Ectodermal cell (in vitro differentiated cells): ENCODE measurements at regions not wholly inside any gene's neighbourhood (a gene's known extent, or its start where the extent isn't known, plus 50 kb on each side); places are given as distances from the start of the nearest gene placed in this dataset.

Experiments used
- H3K27ac ChIP-seq: 2 replicates; pipeline ENCODE4 v1.7.0; 2013; ENCODE audit warnings: mild to moderate bottlenecking, low read depth, low read length; ENCODE audit not compliant: insufficient read depth, poor library complexity, severe bottlenecking
- H3K27me3 ChIP-seq: 2 replicates; pipeline ENCODE4 v1.7.0; 2013; ENCODE audit warnings: mild to moderate bottlenecking, low read length; ENCODE audit not compliant: insufficient read depth, control insufficient read depth, poor library complexity, severe bottlenecking
- H3K36me3 ChIP-seq: one replicate; pipeline ENCODE4 v1.7.0; 2013; ENCODE audit warnings: low read length; ENCODE audit not compliant: control insufficient read depth, insufficient read depth
- H3K4me1 ChIP-seq: one replicate; pipeline ENCODE4 v1.7.0; 2013; ENCODE audit warnings: low read length; ENCODE audit not compliant: control insufficient read depth, insufficient read depth
- H3K4me3 ChIP-seq: 2 replicates; pipeline ENCODE4 v1.7.0; 2013; ENCODE audit warnings: low read depth, low read length, control low read depth; ENCODE audit not compliant: insufficient read depth
- H3K9me3 ChIP-seq: 2 replicates; pipeline ENCODE4 v1.7.0; 2013; ENCODE audit warnings: mild to moderate bottlenecking, low read length, moderate library complexity; ENCODE audit not compliant: control insufficient read depth
- WGBS, 2 experiments: methylation state at CpG; one replicate each; pipeline ENCODE4 v1.1.7; 2013; ENCODE audit warnings: missing lambda C conversion rate in 2 of 2; 5-methylcytosine and 5-hydroxymethylcytosine counted together

GRCh38 chr2:215879977-215880940, 133.1 kb downstream of the MREG start:
- 87 to 96% methylated on average over 6 to 8 of the region's 8 CpGs for WGBS, 2 experiments
- Histone ChIP-seq H3K27me3 (no peaks in the 10 kb centered on the region), H3K9me3 (no peaks in the 10 kb centered on the region), H3K27ac (no peak overlapping the region), H3K4me1 (no peaks in the 10 kb centered on the region), H3K4me3 (no peak overlapping the region), H3K36me3 (no peaks in the 10 kb centered on the region)

- H3K4me1 ChIP-seq, result no peaks in the 10 kb centered on the region
- no peaks in the 10 kb centered on the region for H3K27me3 ChIP-seq
- 85 to 90% methylated on average over 1 of the region's 1 CpG for WGBS, 2 experiments
- H3K9me3 ChIP-seq, result no peaks in the 10 kb centered on the region
- no peak overlapping the region for H3K4me3 ChIP-seq
- no peaks in the 10 kb centered on the region for H3K36me3 ChIP-seq
- no peak overlapping the region for H3K27ac ChIP-seq
Observed at GRCh38 chr2:215879331-215879730, 134.0 kb downstream of the MREG start.

- no peaks in the 10 kb centered on the region for H3K27me3 ChIP-seq
- no peak overlapping the region for H3K27ac ChIP-seq
- H3K4me1 ChIP-seq, result no peaks in the 10 kb centered on the region
- no peak overlapping the region for H3K4me3 ChIP-seq
- H3K9me3 ChIP-seq, result no peaks in the 10 kb centered on the region
- 96 to 97% methylated on average over 2 to 4 of the region's 4 CpGs for WGBS, 2 experiments
- H3K36me3 ChIP-seq, result no peaks in the 10 kb centered on the region
Observed at GRCh38 chr2:215878476-215879063, 134.8 kb downstream of the MREG start.

- no peaks in the 10 kb centered on the region for H3K4me1 ChIP-seq
- no peak overlapping the region for H3K4me3 ChIP-seq
- no peaks in the 10 kb centered on the region for H3K9me3 ChIP-seq
- 80 to 100% methylated on average over 1 of the region's 1 CpG for WGBS, 2 experiments
- no peaks in the 10 kb centered on the region for H3K27me3 ChIP-seq
- no peak overlapping the region for H3K27ac ChIP-seq
- no peaks in the 10 kb centered on the region for H3K36me3 ChIP-seq
Observed at GRCh38 chr2:215876937-215877238, 136.5 kb downstream of the MREG start.

GRCh38 chr2:215876139-215876936, 137.0 kb downstream of the MREG start:
- Histone ChIP-seq H3K27ac (no peak overlapping the region), H3K36me3 (no peaks in the 10 kb centered on the region), H3K4me3 (no peak overlapping the region), H3K27me3 (no peaks in the 10 kb centered on the region), H3K9me3 (no peaks in the 10 kb centered on the region), H3K4me1 (no peaks in the 10 kb centered on the region)
- WGBS, 2 experiments, result 90 to 97% methylated on average over 3 of the region's 3 CpGs

- Histone ChIP-seq H3K9me3 (no peaks in the 10 kb centered on the region), H3K36me3 (no peaks in the 10 kb centered on the region), H3K4me3 (no peak overlapping the region), H3K27ac (no peak overlapping the region), H3K27me3 (no peaks in the 10 kb centered on the region), H3K4me1 (no peaks in the 10 kb centered on the region)
- 97 to 100% methylated on average over 1 of the region's 2 CpGs for WGBS, 2 experiments
Observed at GRCh38 chr2:215874418-215874817, 138.9 kb downstream of the MREG start.

- no peak overlapping the region for H3K4me3 ChIP-seq
- 96 to 97% methylated on average over 2 of the region's 2 CpGs for WGBS, 2 experiments
- H3K27ac ChIP-seq, result no peak overlapping the region
- no peaks in the 10 kb centered on the region for H3K36me3 ChIP-seq
- H3K27me3 ChIP-seq, result no peaks in the 10 kb centered on the region
- H3K9me3 ChIP-seq, result no peaks in the 10 kb centered on the region
- no peaks in the 10 kb centered on the region for H3K4me1 ChIP-seq
Observed at GRCh38 chr2:215870986-215871385, 142.4 kb downstream of the MREG start.

- H3K4me1 ChIP-seq, result no peaks in the 10 kb centered on the region
- 90 to 97% methylated on average over 3 of the region's 3 CpGs for WGBS, 2 experiments
- no peaks in the 10 kb centered on the region for H3K9me3 ChIP-seq
- no peaks in the 10 kb centered on the region for H3K36me3 ChIP-seq
- H3K4me3 ChIP-seq, result no peak overlapping the region
- no peak overlapping the region for H3K27ac ChIP-seq
- no peaks in the 10 kb centered on the region for H3K27me3 ChIP-seq
Observed at GRCh38 chr2:215870088-215870490, 143.3 kb downstream of the MREG start.

GRCh38 chr2:215868846-215869543, 144.4 kb downstream of the MREG start:
- H3K4me1 ChIP-seq, result no peaks in the 10 kb centered on the region
- no peaks in the 10 kb centered on the region for H3K9me3 ChIP-seq
- no peak overlapping the region for H3K27ac ChIP-seq
- WGBS, 2 experiments, result 97% methylated on average over 3 to 4 of the region's 4 CpGs
- H3K27me3 ChIP-seq, result no peaks in the 10 kb centered on the region
- no peak overlapping the region for H3K4me3 ChIP-seq
- H3K36me3 ChIP-seq, result no peaks in the 10 kb centered on the region
